ENCODE measurements at regions not wholly inside any gene's neighbourhood (a gene's known extent, or its start where the extent isn't known, plus 50 kb on each side); places are given as distances from the start of the nearest gene placed in this dataset.
A peak's percentile ranks its signal among the peaks of the same experiment; 100 is the strongest.

DNA sequence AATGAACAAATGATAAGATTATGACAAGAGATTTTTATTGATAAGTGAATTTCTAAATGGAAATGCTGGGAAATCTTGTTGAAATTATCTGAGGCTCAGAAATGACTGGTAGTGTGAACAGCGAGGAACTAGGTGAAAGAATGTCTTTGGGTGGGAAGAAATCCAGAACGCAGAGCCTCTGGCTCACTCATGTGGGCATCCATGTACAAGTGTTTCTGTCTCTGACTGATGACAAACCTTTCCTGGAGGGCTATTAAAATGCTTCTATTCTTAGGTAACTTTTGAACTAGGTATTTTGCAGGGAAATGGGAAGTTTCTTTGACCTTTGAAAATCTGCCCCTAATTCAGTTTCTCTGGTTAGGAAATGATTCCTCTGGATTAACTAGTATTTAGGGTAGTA lies 598.6 kb downstream of the SLC4A3 start:
- Histone ChIP-seq H3K27me3 (no peaks in the 10 kb centered on the region), H4K20me1 (no peaks in the 10 kb centered on the region), H3K27ac (no peak overlapping the region), H3K36me3 (no peaks in the 10 kb centered on the region), H3K9ac (no peak overlapping the region), H3K4me3 (no peak overlapping the region), H3K9me3 (no peaks in the 10 kb centered on the region), H3K4me2 (no peak overlapping the region), H3K4me1 (no peaks in the 10 kb centered on the region)
- TF ChIP-seq Cebpa-rat (IDR thresholded peaks at IDR 0.05) = no peak

DNA sequence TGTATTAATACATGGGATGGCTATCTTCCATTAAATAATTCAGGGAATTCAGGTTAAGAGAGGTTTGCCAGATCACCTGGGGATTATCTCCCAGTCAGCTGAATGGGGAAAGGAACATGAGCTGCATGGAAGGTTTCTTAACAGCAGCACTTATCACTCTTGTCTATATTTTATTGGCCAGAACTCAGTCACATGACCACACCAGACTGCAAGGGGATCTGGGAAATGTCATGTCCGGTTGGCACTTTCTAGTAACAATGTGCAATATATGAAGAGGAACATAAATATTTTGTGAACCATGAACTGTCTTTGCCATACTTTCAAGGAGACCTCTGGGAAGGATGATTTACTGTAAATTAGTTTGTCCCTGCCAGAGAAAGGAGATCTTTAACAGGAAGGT lies 599.1 kb downstream of the SLC4A3 start:
- H3K9ac ChIP-seq = no peak overlapping the region
- no peak overlapping the region for H3K27ac ChIP-seq
- H3K4me3 ChIP-seq = no peak overlapping the region
- no peaks in the 10 kb centered on the region for H3K9me3 ChIP-seq
- no peak overlapping the region for H3K4me2 ChIP-seq
- no peak for TF ChIP-seq Cebpa-rat (IDR thresholded peaks at IDR 0.05)
- H3K4me1 ChIP-seq = no peaks in the 10 kb centered on the region
- no peaks in the 10 kb centered on the region for H3K27me3 ChIP-seq
- H4K20me1 ChIP-seq = no peaks in the 10 kb centered on the region
- no peaks in the 10 kb centered on the region for H3K36me3 ChIP-seq

DNA sequence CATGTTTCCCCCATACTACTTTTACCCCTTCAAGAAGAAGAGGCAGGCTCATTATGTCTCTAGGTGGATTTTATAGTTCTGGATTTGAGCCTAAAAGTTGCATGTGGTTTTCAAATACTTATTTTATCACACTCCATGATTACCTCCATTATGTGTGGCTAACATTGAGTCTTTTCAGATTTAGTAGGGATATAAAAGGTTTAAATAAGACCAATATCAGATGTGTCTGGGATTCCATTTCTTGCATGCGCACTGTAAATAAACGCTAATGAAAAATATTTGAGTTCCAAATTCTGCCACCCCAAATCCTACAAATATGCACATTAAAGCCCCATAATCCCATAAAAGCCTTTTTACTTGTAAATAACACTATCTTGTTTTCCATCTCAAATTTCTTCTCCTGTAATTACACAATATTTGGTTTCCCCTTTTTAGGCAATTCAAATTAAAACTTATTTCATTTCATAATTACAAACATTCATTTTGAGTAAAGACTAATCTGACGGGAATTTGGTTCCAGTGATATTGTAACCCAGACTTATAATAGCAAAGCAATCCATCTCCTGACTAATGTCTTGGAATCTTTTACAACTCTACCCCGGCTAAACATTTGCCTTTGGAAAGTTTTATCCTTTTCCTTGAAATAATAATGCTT lies 600.0 kb downstream of the SLC4A3 start:
- H3K27ac ChIP-seq = no peak overlapping the region
- no peaks in the 10 kb centered on the region for H3K36me3 ChIP-seq
- no peak overlapping the region for H3K4me3 ChIP-seq
- no peak overlapping the region for H3K4me2 ChIP-seq
- H3K4me1 ChIP-seq = no peaks in the 10 kb centered on the region
- no peak for TF ChIP-seq Cebpa-rat (IDR thresholded peaks at IDR 0.05)
- H3K9ac ChIP-seq = no peak overlapping the region
- H3K27me3 ChIP-seq = no peaks in the 10 kb centered on the region
- H3K9me3 ChIP-seq = no peaks in the 10 kb centered on the region
- H4K20me1 ChIP-seq = no peaks in the 10 kb centered on the region

DNA sequence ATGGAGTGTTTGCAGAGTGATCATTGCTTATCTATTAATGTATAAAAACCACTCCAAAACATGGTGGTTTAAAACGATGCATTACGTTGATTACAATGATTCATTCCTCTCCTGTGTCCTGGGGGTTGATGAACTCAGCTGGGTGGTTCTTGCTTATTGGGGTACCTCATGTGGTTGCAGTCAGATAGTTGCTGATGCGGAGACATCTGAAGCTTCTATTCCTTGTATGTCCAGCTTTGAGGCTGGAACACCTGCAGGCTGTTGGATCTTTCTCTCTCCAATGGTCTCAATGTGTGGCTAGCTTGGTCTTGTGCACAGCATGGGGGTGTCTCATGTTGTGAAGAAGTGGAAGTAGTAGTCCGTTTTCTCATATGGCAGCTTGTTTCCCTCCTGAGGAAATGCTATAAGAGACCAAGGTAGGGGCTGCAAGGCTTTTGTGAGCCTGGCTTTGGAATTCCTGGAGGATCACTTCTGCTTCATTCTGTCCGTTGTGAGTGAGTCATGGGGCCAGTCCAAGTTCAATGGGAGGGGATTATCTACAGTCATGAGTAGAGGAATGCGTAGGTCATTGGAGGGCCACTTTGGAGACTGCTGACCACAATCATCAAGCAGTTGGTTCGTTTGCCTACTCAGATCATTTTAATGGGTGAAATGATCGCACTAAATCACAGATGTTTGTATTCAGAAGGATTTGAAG lies 601.0 kb downstream of the SLC4A3 start:
- Histone ChIP-seq H3K36me3 (no peaks in the 10 kb centered on the region), H3K9ac (no peak overlapping the region), H3K4me1 (no peaks in the 10 kb centered on the region), H3K4me3 (no peak overlapping the region), H3K27ac (no peak overlapping the region), H3K4me2 (no peak overlapping the region), H3K9me3 (no peaks in the 10 kb centered on the region), H4K20me1 (no peaks in the 10 kb centered on the region), H3K27me3 (no peaks in the 10 kb centered on the region)
- TF ChIP-seq Cebpa-rat (IDR thresholded peaks at IDR 0.05) = no peak

DNA sequence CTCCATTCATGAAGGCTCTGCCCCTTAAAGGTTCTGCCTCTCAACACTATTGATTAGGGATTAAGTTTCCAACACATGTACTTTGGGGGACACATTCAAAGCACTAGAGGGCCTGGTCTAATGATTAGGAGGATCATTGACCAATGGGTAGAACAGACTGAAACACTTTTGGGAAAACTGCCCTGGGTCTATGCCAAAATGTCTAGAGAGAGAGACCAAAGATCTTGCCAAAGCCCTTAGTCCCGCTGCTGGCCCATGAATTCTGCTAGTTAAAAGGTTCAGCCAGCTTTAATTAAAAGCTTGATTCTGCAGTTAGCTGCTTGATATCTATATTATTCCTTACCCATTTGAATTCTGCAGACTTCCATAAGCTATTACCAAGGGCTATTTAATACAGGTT lies 613.2 kb downstream of the SLC4A3 start:
- Histone ChIP-seq H3K9me3 (no peaks in the 10 kb centered on the region), H3K36me3 (no peaks in the 10 kb centered on the region), H3K9ac (no peak overlapping the region), H3K27me3 (no peaks in the 10 kb centered on the region), H3K4me1 (no peaks in the 10 kb centered on the region), H3K27ac (no peak overlapping the region), H4K20me1 (no peaks in the 10 kb centered on the region), H3K4me3 (no peak overlapping the region), H3K4me2 (no peak overlapping the region)
- TF ChIP-seq Cebpa-rat (IDR thresholded peaks at IDR 0.05) = no peak

DNA sequence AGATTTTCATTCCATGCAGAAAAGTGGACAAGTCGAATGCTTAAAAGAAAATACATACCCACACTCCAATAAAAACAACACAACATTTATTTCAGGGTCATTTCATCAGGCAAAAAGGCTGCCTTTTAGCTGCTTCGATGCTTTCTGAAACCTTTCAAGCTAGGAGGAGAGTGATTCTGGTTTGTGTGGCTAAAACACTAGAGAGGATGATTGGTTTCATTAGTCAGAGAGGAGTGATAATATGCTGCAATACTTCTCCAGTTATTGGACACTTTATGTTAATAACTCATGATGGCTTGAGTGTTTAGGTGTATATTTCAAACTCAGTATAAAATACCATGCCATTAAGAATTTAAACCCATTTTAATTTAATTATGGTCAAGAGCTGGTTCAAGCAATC lies 614.0 kb downstream of the SLC4A3 start:
- Histone ChIP-seq H3K36me3 (no peaks in the 10 kb centered on the region), H3K4me1 (no peaks in the 10 kb centered on the region), H3K27ac (no peak overlapping the region), H3K27me3 (no peaks in the 10 kb centered on the region), H4K20me1 (no peaks in the 10 kb centered on the region), H3K4me2 (no peak overlapping the region), H3K4me3 (no peak overlapping the region), H3K9me3 (no peaks in the 10 kb centered on the region), H3K9ac (no peak overlapping the region)
- no peak for TF ChIP-seq Cebpa-rat (IDR thresholded peaks at IDR 0.05)

DNA sequence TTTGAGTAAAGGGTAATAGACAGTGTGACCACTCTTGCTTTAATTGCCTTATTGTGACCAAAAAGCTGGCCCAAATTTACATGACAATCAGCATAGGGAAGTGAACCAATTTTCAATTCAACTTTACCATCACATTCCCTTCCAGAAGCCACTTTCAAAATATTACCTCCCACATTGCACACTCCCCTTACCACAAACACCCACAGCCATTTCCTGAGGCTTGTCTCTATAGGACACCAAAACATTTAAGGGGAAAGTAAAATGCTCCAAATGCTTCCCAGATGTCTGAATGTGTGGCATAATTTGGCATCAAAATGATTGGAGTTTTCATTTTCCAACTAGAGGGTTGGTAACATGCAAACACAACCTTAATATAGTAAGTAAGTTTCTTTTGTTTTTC lies 616.1 kb downstream of the SLC4A3 start:
- H3K4me2 ChIP-seq = no peak overlapping the region
- H3K27me3 ChIP-seq = no peaks in the 10 kb centered on the region
- H3K9me3 ChIP-seq = no peaks in the 10 kb centered on the region
- no peak overlapping the region for H3K4me3 ChIP-seq
- H3K9ac ChIP-seq = no peak overlapping the region
- no peaks in the 10 kb centered on the region for H4K20me1 ChIP-seq
- no peaks in the 10 kb centered on the region for H3K36me3 ChIP-seq
- TF ChIP-seq Cebpa-rat (IDR thresholded peaks at IDR 0.05) = no peak
- H3K27ac ChIP-seq = no peak overlapping the region
- peaks cover 8% of the 10 kb centered on the region; the same call in 1 of the 2 replicates for H3K4me1 ChIP-seq

DNA sequence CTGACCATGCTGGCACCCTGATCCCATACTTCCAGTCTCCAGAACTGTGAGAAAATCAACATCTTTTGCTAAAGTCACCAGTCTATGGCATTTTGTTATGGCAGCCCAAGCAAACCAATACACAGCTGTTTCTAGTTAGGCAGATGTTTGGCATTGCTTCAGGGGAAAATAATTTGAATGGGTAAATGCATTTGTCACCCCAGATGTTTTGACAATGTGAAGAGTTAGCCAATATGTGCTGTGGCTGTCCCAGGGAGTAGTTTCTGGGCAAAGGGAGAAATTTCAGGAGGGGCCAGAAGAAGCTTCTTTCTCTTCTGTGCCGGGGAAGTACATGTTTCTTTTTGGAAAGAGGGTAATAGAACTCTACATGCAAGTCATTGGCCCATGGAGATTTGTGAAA lies 619.0 kb downstream of the SLC4A3 start:
- Histone ChIP-seq H4K20me1 (no peaks in the 10 kb centered on the region), H3K27me3 (no peaks in the 10 kb centered on the region), H3K9ac (no peak overlapping the region), H3K4me2 (peak overlapping the region; percentile 11; the same call in 1 of the 2 replicates), H3K9me3 (no peaks in the 10 kb centered on the region), H3K36me3 (no peaks in the 10 kb centered on the region), H3K4me3 (no peak overlapping the region), H3K27ac (no peak overlapping the region), H3K4me1 (peaks cover 8% of the 10 kb centered on the region; the same call in 1 of the 2 replicates)
- no peak for TF ChIP-seq Cebpa-rat (IDR thresholded peaks at IDR 0.05)

DNA sequence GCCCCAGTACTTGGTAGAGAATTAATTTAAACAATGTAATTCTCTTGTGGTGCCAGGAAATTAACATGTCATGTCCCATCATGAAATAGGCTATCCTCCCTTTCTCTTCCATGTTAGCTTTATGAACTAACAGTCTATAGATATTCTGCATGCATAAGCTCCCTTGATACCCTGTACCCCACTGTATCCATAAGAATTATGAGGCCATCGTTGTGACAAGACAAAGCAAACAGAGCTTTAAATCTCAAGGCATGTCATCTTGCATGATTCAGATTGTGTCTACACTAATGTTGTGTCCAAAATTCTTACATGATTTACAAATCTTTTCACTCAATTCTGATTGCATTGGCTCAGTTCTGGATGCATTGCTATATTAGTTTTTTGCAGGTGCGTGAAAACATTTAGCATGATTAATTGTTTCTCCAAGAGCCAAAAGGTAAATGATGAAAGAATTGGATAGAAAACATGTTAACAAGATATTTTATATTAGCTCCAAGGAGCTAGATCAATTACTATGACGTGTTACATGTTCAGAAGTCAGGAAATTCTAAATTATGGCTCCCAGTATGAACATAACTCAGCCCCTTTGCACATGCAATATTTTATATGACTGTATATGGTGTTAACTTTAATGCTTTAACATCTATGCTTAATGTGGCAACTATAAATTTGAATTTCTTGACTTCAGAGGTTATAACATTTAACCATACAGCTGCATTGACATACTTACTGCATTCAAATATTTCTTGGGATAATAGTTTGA lies 620.3 kb downstream of the SLC4A3 start:
- TF ChIP-seq Cebpa-rat (IDR thresholded peaks at IDR 0.05) = no peak

DNA sequence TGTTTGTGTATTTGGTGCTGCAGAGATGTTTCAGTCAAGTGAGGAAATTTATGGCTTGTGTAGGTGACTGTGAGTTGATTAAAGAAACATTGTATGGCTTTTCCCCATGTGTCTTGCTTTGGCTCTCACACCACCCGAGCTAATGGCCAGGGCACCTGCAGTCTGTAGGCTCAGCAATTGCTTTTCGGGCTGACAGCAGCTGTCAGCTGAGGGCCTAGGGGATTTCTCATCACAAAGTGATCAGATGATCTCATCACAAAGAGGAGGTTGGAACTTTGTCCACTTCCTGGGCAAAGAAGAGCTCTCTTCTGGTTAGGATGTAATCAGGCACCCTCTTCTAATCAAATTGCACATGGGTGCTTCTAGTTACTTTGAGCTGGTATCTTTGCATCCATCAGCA lies 632.2 kb downstream of the SLC4A3 start:
- Histone ChIP-seq H3K4me2 (peak overlapping the region; percentile 15; the same call in 1 of the 2 replicates), H3K36me3 (no peaks in the 10 kb centered on the region), H3K27me3 (no peaks in the 10 kb centered on the region), H4K20me1 (no peaks in the 10 kb centered on the region), H3K4me1 (peaks cover 7% of the 10 kb centered on the region; the same call in 1 of the 2 replicates), H3K9me3 (no peaks in the 10 kb centered on the region), H3K27ac (no peak overlapping the region), H3K4me3 (no peak overlapping the region), H3K9ac (no peak overlapping the region)
- TF ChIP-seq Cebpa-rat (IDR thresholded peaks at IDR 0.05) = no peak

More for the DNA sequence above, 620.3 kb downstream of the SLC4A3 start:
- no peaks in the 10 kb centered on the region for H3K9me3 ChIP-seq
- H3K4me2 ChIP-seq = no peak overlapping the region
- peaks cover 8% of the 10 kb centered on the region; the same call in 1 of the 2 replicates for H3K4me1 ChIP-seq
- H3K36me3 ChIP-seq = no peaks in the 10 kb centered on the region
- no peaks in the 10 kb centered on the region for H3K27me3 ChIP-seq
- no peak overlapping the region for H3K9ac ChIP-seq
- H3K27ac ChIP-seq = no peak overlapping the region
- H3K4me3 ChIP-seq = no peak overlapping the region
- no peaks in the 10 kb centered on the region for H4K20me1 ChIP-seq
